Ovary (tissue), 7 donors: ENCODE measurements at regions not wholly inside any gene's neighbourhood (a gene's known extent, or its start where the extent isn't known, plus 50 kb on each side); places are given as distances from the start of the nearest gene placed in this dataset.

Experiments
- DNase-seq, 5 donors: peaks; one replicate each; pipeline ENCODE4 v3.0.0-alpha.2; 2019 to 2020
- H3K27ac ChIP-seq, 2 donors: fragments of 200-600 bp; one replicate each; pipeline versions ENCODE4 v1.5.1 to v1.8.0; 2019 to 2022
- H3K27me3 ChIP-seq: fragments of 200-600 bp; one replicate; pipeline ENCODE4 v1.8.0; 2022
- H3K36me3 ChIP-seq: fragments of 200-600 bp; sonication (generic); one replicate; pipeline ENCODE4 v1.5.1; 2019
- H3K4me1 ChIP-seq: one replicate; pipeline ENCODE4 v1.8.1; 2013; ENCODE audit warnings: mild to moderate bottlenecking, moderate library complexity; ENCODE audit not compliant: insufficient read depth
- H3K4me3 ChIP-seq: fragments of 200-600 bp; sonication (generic); one replicate; pipeline ENCODE4 v1.5.1; 2017
- H3K9me3 ChIP-seq, 2 donors: fragments of 200-600 bp in 1 of 2; sonication (generic) in 1 of 2; one replicate each; pipeline versions ENCODE4 v1.5.1 to v1.8.1; 2013 to 2019; ENCODE audit warnings: mild to moderate bottlenecking in 1 of 2, moderate library complexity in 1 of 2
- EP300 ChIP-seq: sonication (generic); formaldehyde crosslinking; IDR thresholded peaks from one replicate; pipeline ENCODE4 v1.6.1; 2017; ENCODE audit warnings: antibody characterized with exemption
- POLR2A ChIP-seq: fragments of 450-650 bp; IDR thresholded peaks from one replicate; pipeline ENCODE4 v1.6.1; 2017; ENCODE audit warnings: antibody characterized with exemption, mild to moderate bottlenecking, moderate library complexity
- WGBS, 3 donors: extraction: QIAGEN DNeasy Blood & Tissue Kit in 1 of 3; methylation state at CpG; one replicate each; pipeline versions ENCODE4 v1.1.5 to v1.1.7; 2013 to 2017; 5-methylcytosine and 5-hydroxymethylcytosine counted together
- intact Hi-C, 4 donors: fragments of 100-400 bp; cut with DNase I; formaldehyde crosslinking; loops; one replicate each; pipeline versions ENCODE4 v1.11.0 to v1.15.1; 2022 to 2023
- TF ChIP-seq, protein P1 (sequence below), 3 donors: fragments of 450-650 bp in 2 of 3; fragments of 200-600 bp in 1 of 3; IDR thresholded peaks; one replicate each; pipeline versions ENCODE4 v1.5.1 to v1.8.0; 2016 to 2022; ENCODE audit warnings: antibody characterized with exemption in 3 of 3, mild to moderate bottlenecking in 1 of 3
- donor health status: DM: no; HTN: no; CAD: no; lungs with moderate emphysema.
- donor health status: DM: no; HTN: no; CAD: no.
- donor health status: Bipolar disorder and iron deficiency.
- donor health status: DM: no; HTN: no; CAD: no.
- donor health status: DM: yes; HTN: yes; CAD: no.

DNA sequence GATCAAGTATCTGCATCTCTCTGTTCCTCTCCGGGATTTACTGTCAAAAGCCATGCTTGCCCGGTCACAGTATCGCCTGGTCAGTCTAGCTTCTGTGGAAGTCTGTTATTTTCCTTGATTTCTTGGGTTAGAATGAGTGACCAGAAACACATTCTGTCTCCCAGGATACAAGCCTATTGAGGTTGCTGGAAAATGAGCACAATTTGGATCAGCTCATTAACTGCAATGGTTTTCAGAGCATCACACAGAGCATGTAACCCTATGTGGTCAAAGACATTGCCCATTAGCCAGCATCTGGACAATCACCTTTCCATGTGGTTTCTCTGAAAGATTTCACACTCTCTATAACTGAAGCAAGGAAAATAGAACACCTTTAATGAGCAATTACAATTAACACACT, 124.2 kb upstream of the FAM98A start:
- WGBS, 3 donors = 59 to 94% (median 75%) methylated on average over 3 of the region's 3 CpGs
- Histone ChIP-seq H3K4me1 (no peaks in the 10 kb centered on the region), H3K27me3 (no peaks in the 10 kb centered on the region), H3K27ac (no peak overlapping the region), H3K9me3 (no peaks in the 10 kb centered on the region), H3K36me3 (no peaks in the 10 kb centered on the region), H3K4me3 (no peak overlapping the region)
- DNase-seq = no peak
- TF ChIP-seq, protein P1, sequence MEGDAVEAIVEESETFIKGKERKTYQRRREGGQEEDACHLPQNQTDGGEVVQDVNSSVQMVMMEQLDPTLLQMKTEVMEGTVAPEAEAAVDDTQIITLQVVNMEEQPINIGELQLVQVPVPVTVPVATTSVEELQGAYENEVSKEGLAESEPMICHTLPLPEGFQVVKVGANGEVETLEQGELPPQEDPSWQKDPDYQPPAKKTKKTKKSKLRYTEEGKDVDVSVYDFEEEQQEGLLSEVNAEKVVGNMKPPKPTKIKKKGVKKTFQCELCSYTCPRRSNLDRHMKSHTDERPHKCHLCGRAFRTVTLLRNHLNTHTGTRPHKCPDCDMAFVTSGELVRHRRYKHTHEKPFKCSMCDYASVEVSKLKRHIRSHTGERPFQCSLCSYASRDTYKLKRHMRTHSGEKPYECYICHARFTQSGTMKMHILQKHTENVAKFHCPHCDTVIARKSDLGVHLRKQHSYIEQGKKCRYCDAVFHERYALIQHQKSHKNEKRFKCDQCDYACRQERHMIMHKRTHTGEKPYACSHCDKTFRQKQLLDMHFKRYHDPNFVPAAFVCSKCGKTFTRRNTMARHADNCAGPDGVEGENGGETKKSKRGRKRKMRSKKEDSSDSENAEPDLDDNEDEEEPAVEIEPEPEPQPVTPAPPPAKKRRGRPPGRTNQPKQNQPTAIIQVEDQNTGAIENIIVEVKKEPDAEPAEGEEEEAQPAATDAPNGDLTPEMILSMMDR (IDR thresholded peaks at IDR 0.05) = no peak
- TF ChIP-seq POLR2A (no peak), EP300 (no peak)
- intact Hi-C loops = no loop called here

DNA sequence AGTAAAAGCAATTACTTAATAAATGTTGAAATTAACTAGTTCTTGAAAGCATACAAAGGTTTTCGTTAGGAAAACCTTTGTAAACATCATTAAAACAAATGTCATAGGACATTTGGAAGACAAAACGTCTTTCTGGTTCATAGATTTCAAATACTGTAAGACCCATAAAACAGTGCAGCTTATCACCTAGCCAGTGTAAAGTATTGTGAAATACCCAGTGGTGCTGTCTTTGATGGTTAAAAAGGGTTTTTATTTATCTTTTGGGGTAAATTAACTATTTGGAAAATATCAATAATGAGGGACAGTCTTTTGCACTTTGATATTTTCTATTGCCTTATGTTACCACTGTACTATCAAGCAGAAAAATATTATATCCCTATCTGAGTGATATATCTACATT, 120.0 kb upstream of the FAM98A start:
- H3K9me3 ChIP-seq = no peaks in the 10 kb centered on the region
- no peaks in the 10 kb centered on the region for H3K36me3 ChIP-seq
- no peak for DNase-seq
- H3K27ac ChIP-seq = no peak overlapping the region
- no peaks in the 10 kb centered on the region for H3K27me3 ChIP-seq
- H3K4me3 ChIP-seq = no peak overlapping the region
- no peaks in the 10 kb centered on the region for H3K4me1 ChIP-seq
- WGBS, 3 donors = 31 to 46% (median 35%) methylated on average over 2 of the region's 2 CpGs
- intact Hi-C loops = no loop called here
- no peak for TF ChIP-seq EP300
- TF ChIP-seq, protein P1 (IDR thresholded peaks at IDR 0.05) = no peak
- TF ChIP-seq POLR2A = no peak

DNA sequence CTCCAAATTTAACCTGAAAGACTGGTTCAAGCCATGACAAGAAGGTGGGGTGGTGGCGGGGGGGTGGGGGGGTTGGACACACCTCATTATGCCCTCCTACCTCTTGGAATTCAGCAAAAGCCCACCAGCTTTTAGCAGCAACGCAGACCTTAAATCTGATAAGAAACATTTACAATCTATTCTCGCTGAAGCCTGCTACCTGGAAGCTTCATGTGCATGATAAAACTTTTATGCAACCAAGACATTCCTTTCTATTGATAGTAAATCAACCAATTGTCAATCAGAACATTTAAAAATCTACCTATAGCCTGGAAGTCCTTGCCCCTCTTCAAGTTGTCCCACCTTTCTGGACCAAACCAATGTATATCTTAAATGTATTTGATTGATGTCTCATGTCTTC, 113.6 kb upstream of the FAM98A start:
- no peaks in the 10 kb centered on the region for H3K27me3 ChIP-seq
- TF ChIP-seq EP300 (no peak), POLR2A (no peak)
- TF ChIP-seq, protein P1 (IDR thresholded peaks at IDR 0.05) = no peak
- no peaks in the 10 kb centered on the region for H3K36me3 ChIP-seq
- H3K27ac ChIP-seq = no peak overlapping the region
- DNase-seq = no peak
- H3K9me3 ChIP-seq = no peaks in the 10 kb centered on the region
- no peaks in the 10 kb centered on the region for H3K4me1 ChIP-seq
- no peak overlapping the region for H3K4me3 ChIP-seq
- intact Hi-C loops = no loop called here
- WGBS, 3 donors = 57 to 91% (median 66%) methylated on average over 3 of the region's 3 CpGs

DNA sequence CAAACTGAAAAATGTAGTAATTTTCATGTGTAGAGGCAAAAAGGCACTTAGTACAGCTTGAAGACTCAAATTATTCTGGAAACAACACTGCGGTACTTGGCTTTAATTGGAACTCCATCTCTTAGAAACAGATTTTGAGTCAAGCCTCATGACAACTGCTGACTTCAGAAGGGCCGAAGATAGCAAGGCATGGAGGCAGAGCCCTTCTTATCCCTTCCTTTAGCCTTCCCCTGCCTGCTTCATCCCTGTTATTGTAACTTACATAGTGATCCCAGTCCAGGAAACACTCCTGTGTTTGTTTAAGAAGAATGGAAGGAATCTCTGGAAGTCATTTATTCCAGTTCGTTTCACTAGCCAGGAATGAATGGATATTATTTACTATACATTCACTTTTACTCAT, 110.9 kb upstream of the FAM98A start:
- TF ChIP-seq, protein P1 (IDR thresholded peaks at IDR 0.05) = no peak
- TF ChIP-seq POLR2A (no peak), EP300 (no peak)
- Histone ChIP-seq H3K27me3 (no peaks in the 10 kb centered on the region), H3K4me1 (no peaks in the 10 kb centered on the region), H3K9me3 (no peaks in the 10 kb centered on the region), H3K27ac (no peak overlapping the region), H3K4me3 (no peak overlapping the region), H3K36me3 (no peaks in the 10 kb centered on the region)
- WGBS, 3 donors = 24 to 44% (median 27%) methylated on average over 3 of the region's 3 CpGs
- intact Hi-C loops = no loop called here
- DNase-seq = no peak

DNA sequence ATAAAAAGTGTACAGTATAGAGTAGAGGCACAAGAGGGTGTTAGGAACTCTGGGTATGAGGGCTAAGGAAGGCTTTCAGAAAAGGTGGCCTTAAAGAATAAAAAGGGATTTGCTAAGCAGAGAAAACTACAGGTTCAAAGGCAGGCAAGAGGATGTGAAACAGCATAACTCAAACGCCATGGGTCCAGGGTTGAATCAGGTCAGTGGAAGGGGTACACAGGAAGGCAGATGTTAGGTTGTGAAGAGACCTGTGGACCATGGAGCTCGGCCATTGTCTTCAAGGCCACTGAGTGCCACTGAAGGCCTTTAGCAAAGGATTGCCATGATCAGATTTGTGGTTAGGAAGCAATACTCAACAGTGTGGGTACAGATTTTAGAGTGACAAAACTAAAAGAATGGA, 108.2 kb upstream of the FAM98A start:
- Histone ChIP-seq H3K27ac (no peak overlapping the region), H3K27me3 (no peaks in the 10 kb centered on the region), H3K4me3 (no peak overlapping the region), H3K36me3 (no peaks in the 10 kb centered on the region), H3K9me3 (no peaks in the 10 kb centered on the region), H3K4me1 (no peaks in the 10 kb centered on the region)
- intact Hi-C loops = no loop called here
- TF ChIP-seq, protein P1 (IDR thresholded peaks at IDR 0.05) = no peak
- TF ChIP-seq EP300 (no peak), POLR2A (no peak)
- DNase-seq = no peak
- WGBS, 3 donors = 81 to 86% (median 84%) methylated on average over 2 of the region's 2 CpGs
